GM23338 (cell line): ENCODE measurements at regions not wholly inside any gene's neighbourhood (a gene's known extent, or its start where the extent isn't known, plus 50 kb on each side); places are given as distances from the start of the nearest gene placed in this dataset.

Experiments used
- ATAC-seq: fragments of 200-7000 bp; cut with Tn5 transposase; 3 replicates; pipeline ENCODE4 v1.9.1; 2020
- DNase-seq: peaks from one replicate; pipeline ENCODE4 v3.0.0-alpha.2; 2015; ENCODE audit warnings: low spot score
- H2AFZ ChIP-seq: fragments of 200-600 bp; sonication (generic); 2 replicates; pipeline ENCODE4 v1.8.0; 2016; ENCODE audit warnings: antibody characterized with exemption, mild to moderate bottlenecking, moderate library complexity
- H3F3A ChIP-seq: fragments of 200-600 bp; sonication (generic); replicated peaks from 2 replicates; pipeline ENCODE4 v1.8.0; 2017; ENCODE audit warnings: antibody characterized with exemption, mixed run types, low read depth
- H3K27ac ChIP-seq: fragments of 200-600 bp; sonication (generic); 2 replicates; pipeline ENCODE4 v1.6.1; 2016; ENCODE audit warnings: low read depth
- H3K27me3 ChIP-seq: fragments of 200-600 bp; sonication (generic); 2 replicates; pipeline ENCODE4 v1.8.0; 2016; ENCODE audit warnings: mild to moderate bottlenecking, mixed run types, moderate library complexity; ENCODE audit not compliant: insufficient read depth
- H3K36me3 ChIP-seq: fragments of 200-600 bp; sonication (generic); 2 replicates; pipeline ENCODE4 v1.8.0; 2016; ENCODE audit warnings: mild to moderate bottlenecking; ENCODE audit not compliant: insufficient read depth
- H3K4me1 ChIP-seq: fragments of 200-600 bp; sonication (generic); 2 replicates; pipeline ENCODE4 v1.8.0; 2016; ENCODE audit warnings: mild to moderate bottlenecking, moderate library complexity; ENCODE audit not compliant: insufficient read depth
- H3K4me2 ChIP-seq: fragments of 200-600 bp; sonication (generic); 2 replicates; pipeline ENCODE4 v1.7.1; 2017; ENCODE audit warnings: mixed run types
- H3K4me3 ChIP-seq: fragments of 200-600 bp; sonication (generic); 2 replicates; pipeline ENCODE4 v1.6.1; 2016; ENCODE audit warnings: mixed run types
- H3K79me2 ChIP-seq: fragments of 200-600 bp; sonication (generic); replicated peaks from 2 replicates; pipeline ENCODE4 v1.8.0; 2017; ENCODE audit warnings: mild to moderate bottlenecking; ENCODE audit not compliant: insufficient read depth
- H3K9me2 ChIP-seq: fragments of 200-600 bp; sonication (generic); 2 replicates; pipeline ENCODE4 v1.8.0; 2017; ENCODE audit not compliant: insufficient read depth
- H4K20me1 ChIP-seq: fragments of 200-600 bp; sonication (generic); replicated peaks from 2 replicates; pipeline ENCODE4 v1.8.0; 2017; ENCODE audit warnings: mild to moderate bottlenecking; ENCODE audit not compliant: insufficient read depth
- H3K27ac Mint-ChIP-seq: 2 replicates; pipeline ENCODE4 v1.8.0; 2020; ENCODE audit warnings: inconsistent platforms, mild to moderate bottlenecking, moderate library complexity, mixed read lengths
- H3K27me3 Mint-ChIP-seq: 3 replicates; pipeline ENCODE4 v1.8.0; 2022; ENCODE audit warnings: low read depth, mild to moderate bottlenecking, moderate library complexity, mixed read lengths, inconsistent platforms; ENCODE audit not compliant: insufficient read depth, poor library complexity
- H3K36me3 Mint-ChIP-seq: 3 replicates; pipeline ENCODE4 v1.8.0; 2021; ENCODE audit warnings: low read depth, mild to moderate bottlenecking, inconsistent platforms, moderate library complexity, mixed read lengths
- H3K4me1 Mint-ChIP-seq: 3 replicates; pipeline ENCODE4 v1.8.0; 2020; ENCODE audit warnings: mild to moderate bottlenecking, inconsistent platforms, mixed read lengths
- H3K4me3 Mint-ChIP-seq: 3 replicates; pipeline ENCODE4 v1.8.0; 2021; ENCODE audit warnings: moderate library complexity, mild to moderate bottlenecking, inconsistent platforms, mixed read lengths
- H3K9me3 Mint-ChIP-seq: 3 replicates; pipeline ENCODE4 v1.8.0; 2020; ENCODE audit warnings: moderate library complexity, mild to moderate bottlenecking, inconsistent platforms, mixed read lengths
- CREB1 ChIP-seq: fragments of 250-450 bp; sonication (Bioruptor Pico); IDR thresholded peaks from 2 replicates; pipeline ENCODE4 v1.5.0; 2020; ENCODE audit warnings: low read depth, mild to moderate bottlenecking, moderate library complexity
- ETS1 ChIP-seq: IDR thresholded peaks from 2 replicates; pipeline ENCODE4 v1.6.1; 2016; ENCODE audit warnings: antibody characterized with exemption
- EZH2 ChIP-seq: fragments of 200-600 bp; sonication (generic); IDR thresholded peaks from one replicate; pipeline ENCODE4 v1.8.0; 2017; ENCODE audit warnings: antibody characterized with exemption, mild to moderate bottlenecking, low read depth; ENCODE audit not compliant: unreplicated experiment
- EZH2phosphoT487 ChIP-seq: fragments of 200-600 bp; sonication (generic); IDR thresholded peaks from one replicate; pipeline ENCODE4 v1.8.1; 2018; ENCODE audit warnings: antibody characterized with exemption; ENCODE audit not compliant: unreplicated experiment
- JUNB ChIP-seq: IDR thresholded peaks from one replicate; pipeline ENCODE4 v1.6.1; 2016; ENCODE audit warnings: antibody characterized with exemption; ENCODE audit not compliant: unreplicated experiment
- NANOG ChIP-seq: IDR thresholded peaks from 2 replicates; pipeline ENCODE4 v1.6.1; 2016; ENCODE audit warnings: antibody characterized with exemption, borderline replicate concordance
- POLR2AphosphoS5 ChIP-seq: IDR thresholded peaks from 2 replicates; pipeline ENCODE4 v1.6.1; 2016; ENCODE audit warnings: antibody characterized with exemption, low read depth
- STAT1 ChIP-seq: IDR thresholded peaks from one replicate; pipeline ENCODE4 v1.6.1; 2016; ENCODE audit warnings: antibody characterized with exemption; ENCODE audit not compliant: unreplicated experiment
- ZNF114 ChIP-seq: fragments of 250-450 bp; sonication (Bioruptor Pico); IDR thresholded peaks from 2 replicates; pipeline ENCODE4 v1.5.0; 2020; ENCODE audit warnings: mild to moderate bottlenecking, moderate library complexity
- TF ChIP-seq, protein P1 (sequence below): fragments of 250-450 bp; sonication (Bioruptor Pico); IDR thresholded peaks from 2 replicates; pipeline ENCODE4 v1.5.0; 2020; ENCODE audit warnings: mild to moderate bottlenecking, moderate library complexity
- TF ChIP-seq, protein P2 (sequence below): IDR thresholded peaks from one replicate; pipeline ENCODE4 v1.6.1; 2018; ENCODE audit warnings: antibody characterized with exemption; ENCODE audit not compliant: unreplicated experiment

DNA sequence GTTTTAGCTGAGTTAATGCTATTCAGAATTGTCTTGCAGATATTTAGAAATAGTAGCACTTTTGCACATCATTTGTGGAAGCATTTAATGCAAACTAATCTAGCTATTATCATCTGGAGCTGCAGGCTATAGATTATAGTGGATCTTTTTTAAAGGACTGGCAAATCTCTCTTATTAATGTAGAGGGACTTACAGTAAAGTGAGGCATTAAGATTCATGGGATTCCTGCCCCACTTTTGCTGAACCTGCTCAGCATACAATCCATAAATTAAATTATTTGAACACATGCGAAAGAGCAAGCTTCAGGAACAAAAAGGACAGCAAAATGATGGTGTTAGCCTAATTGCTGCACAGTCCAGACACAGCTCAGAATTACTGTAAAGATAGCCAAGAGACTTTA, 477.7 kb downstream of the DCDC2C start:
- DNase-seq (no peak), ATAC-seq (no peak)
- no peaks in the 10 kb centered on the region for H3F3A ChIP-seq
- H2AFZ ChIP-seq, result no peak overlapping the region
- no peaks in the 10 kb centered on the region for H3K4me1 ChIP-seq
- no peak overlapping the region for H3K4me3 ChIP-seq
- H3K79me2 ChIP-seq, result no peaks in the 10 kb centered on the region
- no peaks in the 10 kb centered on the region for H3K4me1 Mint-ChIP-seq
- H3K9me3 Mint-ChIP-seq, result peaks cover 88% of the 10 kb centered on the region
- no peak overlapping the region for H3K4me2 ChIP-seq
- H4K20me1 ChIP-seq, result no peaks in the 10 kb centered on the region
- no peak overlapping the region for H3K27ac ChIP-seq
- peaks cover 3% of the 10 kb centered on the region for H3K27me3 Mint-ChIP-seq
- H3K9me2 ChIP-seq, result no peaks in the 10 kb centered on the region
- H3K27me3 ChIP-seq, result no peaks in the 10 kb centered on the region
- H3K27ac Mint-ChIP-seq, result no peak overlapping the region
- peaks cover 54% of the 10 kb centered on the region for H3K36me3 Mint-ChIP-seq
- TF ChIP-seq STAT1 (no peak), ETS1 (no peak), EZH2 (no peak), JUNB (no peak), CREB1 (CRISPR knock-in tag) (no peak), NANOG (no peak)
- H3K4me3 Mint-ChIP-seq, result no peak overlapping the region
- H3K36me3 ChIP-seq, result peaks cover 14% of the 10 kb centered on the region

DNA sequence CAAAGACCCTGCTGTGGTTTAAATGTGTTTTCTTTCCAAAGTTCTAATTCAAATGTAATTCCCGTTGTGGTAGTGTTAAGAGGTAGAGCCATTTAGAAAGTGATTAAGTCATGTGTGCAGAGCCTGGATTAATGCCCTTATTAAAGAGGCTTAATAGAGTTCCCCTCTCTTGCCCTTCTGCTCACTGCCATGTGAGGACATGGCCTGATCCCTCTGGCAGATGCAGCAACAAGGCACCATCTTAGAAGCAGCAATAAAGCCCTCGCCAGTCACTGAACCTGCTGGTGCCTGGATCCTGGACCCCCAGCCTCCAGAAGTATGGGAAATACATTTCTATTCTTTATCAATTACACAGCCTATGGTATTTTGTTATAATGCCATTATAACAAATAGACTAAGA, 485.2 kb downstream of the DCDC2C start:
- Mint-ChIP-seq H3K4me1 (no peaks in the 10 kb centered on the region), H3K9me3 (peaks cover 93% of the 10 kb centered on the region), H3K36me3 (peaks cover 32% of the 10 kb centered on the region), H3K27me3 (peaks cover 5% of the 10 kb centered on the region), H3K4me3 (no peak overlapping the region), H3K27ac (no peak overlapping the region)
- Histone ChIP-seq H3K9me2 (no peaks in the 10 kb centered on the region), H2AFZ (no peak overlapping the region), H3K4me1 (no peaks in the 10 kb centered on the region), H3K4me3 (no peak overlapping the region), H3K4me2 (no peak overlapping the region), H3K36me3 (peaks cover 9% of the 10 kb centered on the region), H3K27me3 (no peaks in the 10 kb centered on the region), H3F3A (no peaks in the 10 kb centered on the region), H3K27ac (no peak overlapping the region), H4K20me1 (no peaks in the 10 kb centered on the region), H3K79me2 (no peaks in the 10 kb centered on the region)
- ATAC-seq (no peak), DNase-seq (no peak)
- TF ChIP-seq, protein P1, sequence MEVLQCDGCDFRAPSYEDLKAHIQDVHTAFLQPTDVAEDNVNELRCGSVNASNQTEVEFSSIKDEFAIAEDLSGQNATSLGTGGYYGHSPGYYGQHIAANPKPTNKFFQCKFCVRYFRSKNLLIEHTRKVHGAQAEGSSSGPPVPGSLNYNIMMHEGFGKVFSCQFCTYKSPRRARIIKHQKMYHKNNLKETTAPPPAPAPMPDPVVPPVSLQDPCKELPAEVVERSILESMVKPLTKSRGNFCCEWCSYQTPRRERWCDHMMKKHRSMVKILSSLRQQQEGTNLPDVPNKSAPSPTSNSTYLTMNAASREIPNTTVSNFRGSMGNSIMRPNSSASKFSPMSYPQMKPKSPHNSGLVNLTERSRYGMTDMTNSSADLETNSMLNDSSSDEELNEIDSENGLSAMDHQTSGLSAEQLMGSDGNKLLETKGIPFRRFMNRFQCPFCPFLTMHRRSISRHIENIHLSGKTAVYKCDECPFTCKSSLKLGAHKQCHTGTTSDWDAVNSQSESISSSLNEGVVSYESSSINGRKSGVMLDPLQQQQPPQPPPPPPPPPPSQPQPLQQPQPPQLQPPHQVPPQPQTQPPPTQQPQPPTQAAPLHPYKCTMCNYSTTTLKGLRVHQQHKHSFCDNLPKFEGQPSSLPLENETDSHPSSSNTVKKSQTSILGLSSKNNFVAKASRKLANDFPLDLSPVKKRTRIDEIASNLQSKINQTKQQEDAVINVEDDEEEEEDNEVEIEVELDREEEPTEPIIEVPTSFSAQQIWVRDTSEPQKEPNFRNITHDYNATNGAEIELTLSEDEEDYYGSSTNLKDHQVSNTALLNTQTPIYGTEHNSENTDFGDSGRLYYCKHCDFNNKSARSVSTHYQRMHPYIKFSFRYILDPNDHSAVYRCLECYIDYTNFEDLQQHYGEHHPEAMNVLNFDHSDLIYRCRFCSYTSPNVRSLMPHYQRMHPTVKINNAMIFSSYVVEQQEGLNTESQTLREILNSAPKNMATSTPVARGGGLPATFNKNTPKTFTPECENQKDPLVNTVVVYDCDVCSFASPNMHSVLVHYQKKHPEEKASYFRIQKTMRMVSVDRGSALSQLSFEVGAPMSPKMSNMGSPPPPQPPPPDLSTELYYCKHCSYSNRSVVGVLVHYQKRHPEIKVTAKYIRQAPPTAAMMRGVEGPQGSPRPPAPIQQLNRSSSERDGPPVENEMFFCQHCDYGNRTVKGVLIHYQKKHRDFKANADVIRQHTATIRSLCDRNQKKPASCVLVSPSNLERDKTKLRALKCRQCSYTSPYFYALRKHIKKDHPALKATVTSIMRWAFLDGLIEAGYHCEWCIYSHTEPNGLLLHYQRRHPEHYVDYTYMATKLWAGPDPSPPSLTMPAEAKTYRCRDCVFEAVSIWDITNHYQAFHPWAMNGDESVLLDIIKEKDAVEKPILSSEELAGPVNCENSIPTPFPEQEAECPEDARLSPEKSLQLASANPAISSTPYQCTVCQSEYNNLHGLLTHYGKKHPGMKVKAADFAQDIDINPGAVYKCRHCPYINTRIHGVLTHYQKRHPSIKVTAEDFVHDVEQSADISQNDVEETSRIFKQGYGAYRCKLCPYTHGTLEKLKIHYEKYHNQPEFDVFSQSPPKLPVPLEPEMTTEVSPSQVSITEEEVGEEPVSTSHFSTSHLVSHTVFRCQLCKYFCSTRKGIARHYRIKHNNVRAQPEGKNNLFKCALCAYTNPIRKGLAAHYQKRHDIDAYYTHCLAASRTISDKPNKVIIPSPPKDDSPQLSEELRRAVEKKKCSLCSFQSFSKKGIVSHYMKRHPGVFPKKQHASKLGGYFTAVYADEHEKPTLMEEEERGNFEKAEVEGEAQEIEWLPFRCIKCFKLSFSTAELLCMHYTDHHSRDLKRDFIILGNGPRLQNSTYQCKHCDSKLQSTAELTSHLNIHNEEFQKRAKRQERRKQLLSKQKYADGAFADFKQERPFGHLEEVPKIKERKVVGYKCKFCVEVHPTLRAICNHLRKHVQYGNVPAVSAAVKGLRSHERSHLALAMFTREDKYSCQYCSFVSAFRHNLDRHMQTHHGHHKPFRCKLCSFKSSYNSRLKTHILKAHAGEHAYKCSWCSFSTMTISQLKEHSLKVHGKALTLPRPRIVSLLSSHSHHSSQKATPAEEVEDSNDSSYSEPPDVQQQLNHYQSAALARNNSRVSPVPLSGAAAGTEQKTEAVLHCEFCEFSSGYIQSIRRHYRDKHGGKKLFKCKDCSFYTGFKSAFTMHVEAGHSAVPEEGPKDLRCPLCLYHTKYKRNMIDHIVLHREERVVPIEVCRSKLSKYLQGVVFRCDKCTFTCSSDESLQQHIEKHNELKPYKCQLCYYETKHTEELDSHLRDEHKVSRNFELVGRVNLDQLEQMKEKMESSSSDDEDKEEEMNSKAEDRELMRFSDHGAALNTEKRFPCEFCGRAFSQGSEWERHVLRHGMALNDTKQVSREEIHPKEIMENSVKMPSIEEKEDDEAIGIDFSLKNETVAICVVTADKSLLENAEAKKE (CRISPR knock-in tag), result no peak
- TF ChIP-seq POLR2AphosphoS5 (no peak), EZH2phosphoT487 (no peak), ZNF114 (CRISPR knock-in tag) (no peak), EZH2 (no peak), NANOG (no peak), ETS1 (no peak), STAT1 (no peak)
- TF ChIP-seq, protein P2, sequence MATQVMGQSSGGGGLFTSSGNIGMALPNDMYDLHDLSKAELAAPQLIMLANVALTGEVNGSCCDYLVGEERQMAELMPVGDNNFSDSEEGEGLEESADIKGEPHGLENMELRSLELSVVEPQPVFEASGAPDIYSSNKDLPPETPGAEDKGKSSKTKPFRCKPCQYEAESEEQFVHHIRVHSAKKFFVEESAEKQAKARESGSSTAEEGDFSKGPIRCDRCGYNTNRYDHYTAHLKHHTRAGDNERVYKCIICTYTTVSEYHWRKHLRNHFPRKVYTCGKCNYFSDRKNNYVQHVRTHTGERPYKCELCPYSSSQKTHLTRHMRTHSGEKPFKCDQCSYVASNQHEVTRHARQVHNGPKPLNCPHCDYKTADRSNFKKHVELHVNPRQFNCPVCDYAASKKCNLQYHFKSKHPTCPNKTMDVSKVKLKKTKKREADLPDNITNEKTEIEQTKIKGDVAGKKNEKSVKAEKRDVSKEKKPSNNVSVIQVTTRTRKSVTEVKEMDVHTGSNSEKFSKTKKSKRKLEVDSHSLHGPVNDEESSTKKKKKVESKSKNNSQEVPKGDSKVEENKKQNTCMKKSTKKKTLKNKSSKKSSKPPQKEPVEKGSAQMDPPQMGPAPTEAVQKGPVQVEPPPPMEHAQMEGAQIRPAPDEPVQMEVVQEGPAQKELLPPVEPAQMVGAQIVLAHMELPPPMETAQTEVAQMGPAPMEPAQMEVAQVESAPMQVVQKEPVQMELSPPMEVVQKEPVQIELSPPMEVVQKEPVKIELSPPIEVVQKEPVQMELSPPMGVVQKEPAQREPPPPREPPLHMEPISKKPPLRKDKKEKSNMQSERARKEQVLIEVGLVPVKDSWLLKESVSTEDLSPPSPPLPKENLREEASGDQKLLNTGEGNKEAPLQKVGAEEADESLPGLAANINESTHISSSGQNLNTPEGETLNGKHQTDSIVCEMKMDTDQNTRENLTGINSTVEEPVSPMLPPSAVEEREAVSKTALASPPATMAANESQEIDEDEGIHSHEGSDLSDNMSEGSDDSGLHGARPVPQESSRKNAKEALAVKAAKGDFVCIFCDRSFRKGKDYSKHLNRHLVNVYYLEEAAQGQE, result no peak
